Peyer's patch (tissue), 4 donors: ENCODE measurements at regions not wholly inside any gene's neighbourhood (a gene's known extent, or its start where the extent isn't known, plus 50 kb on each side); places are given as distances from the start of the nearest gene placed in this dataset.

Experiments
- CTCF ChIP-seq, 6 experiments: fragments of 450-650 bp in 4 of 6; fragments of 200-600 bp in 2 of 6; sonication (generic) in 1 of 6; IDR thresholded peaks; one replicate each; pipeline ENCODE4 v1.5.1; 2017 to 2019; ENCODE audit warnings: antibody characterized with exemption in 6 of 6, mild to moderate bottlenecking in 3 of 6, moderate library complexity in 1 of 6
- POLR2A ChIP-seq, 2 donors: fragments of 450-650 bp; IDR thresholded peaks; one replicate each; pipeline ENCODE4 v1.5.1; 2017; ENCODE audit warnings: antibody characterized with exemption in 2 of 2, mild to moderate bottlenecking in 2 of 2, moderate library complexity in 2 of 2

DNA sequence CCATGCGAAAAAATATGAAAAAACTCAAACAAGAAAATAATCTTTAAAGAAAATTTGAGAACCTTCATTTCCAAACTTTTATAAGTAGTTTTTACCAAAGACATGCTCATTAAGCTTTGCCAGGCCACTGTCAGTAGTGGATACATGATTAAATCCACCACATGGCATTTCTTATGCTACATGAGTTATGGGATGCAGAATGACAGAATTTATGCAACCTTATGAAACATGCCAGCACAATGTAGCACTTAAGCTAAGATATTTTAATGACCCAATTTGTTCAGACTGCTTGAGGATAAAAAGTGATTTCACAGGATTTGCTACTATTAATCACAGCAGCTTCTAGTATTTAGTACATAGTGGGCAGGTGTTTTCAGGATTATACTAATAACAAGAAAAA, 123.3 kb downstream of the ATP23 start:
- TF ChIP-seq CTCF (IDR thresholded peaks at IDR 0.05) (no peak), POLR2A (IDR thresholded peaks at IDR 0.05) (no peak)
